Glutamatergic neuron (in vitro differentiated cells): ENCODE measurements at regions not wholly inside any gene's neighbourhood (a gene's known extent, or its start where the extent isn't known, plus 50 kb on each side); places are given as distances from the start of the nearest gene placed in this dataset.

Source experiments
- DNase-seq: peaks from one replicate; pipeline ENCODE4 v3.0.0; 2022
- H3K27ac Mint-ChIP-seq: one replicate; pipeline ENCODE4 v1.8.0; 2020; ENCODE audit warnings: mild to moderate bottlenecking, mixed read lengths, inconsistent platforms; ENCODE audit not compliant: unreplicated experiment
- H3K27me3 Mint-ChIP-seq: one replicate; pipeline ENCODE4 v1.8.0; 2020; ENCODE audit warnings: mild to moderate bottlenecking, moderate library complexity, mixed read lengths, inconsistent platforms; ENCODE audit not compliant: unreplicated experiment
- H3K36me3 Mint-ChIP-seq: one replicate; pipeline ENCODE4 v1.8.0; 2020; ENCODE audit warnings: mild to moderate bottlenecking, mixed read lengths, inconsistent platforms; ENCODE audit not compliant: unreplicated experiment
- H3K4me1 Mint-ChIP-seq: one replicate; pipeline ENCODE4 v1.8.0; 2020; ENCODE audit warnings: mild to moderate bottlenecking, low read depth, mixed read lengths, inconsistent platforms; ENCODE audit not compliant: unreplicated experiment
- H3K4me3 Mint-ChIP-seq: one replicate; pipeline ENCODE4 v1.8.0; 2020; ENCODE audit warnings: mild to moderate bottlenecking, mixed read lengths, inconsistent platforms; ENCODE audit not compliant: unreplicated experiment
- H3K9me3 Mint-ChIP-seq: one replicate; pipeline ENCODE4 v1.8.0; 2020; ENCODE audit warnings: mild to moderate bottlenecking, moderate library complexity, mixed read lengths, inconsistent platforms; ENCODE audit not compliant: unreplicated experiment
- CTCF ChIP-seq: fragments of 200-600 bp; sonication (generic); IDR thresholded peaks from one replicate; pipeline ENCODE4 v1.5.0; 2021; ENCODE audit not compliant: partially characterized antibody, unreplicated experiment

DNA sequence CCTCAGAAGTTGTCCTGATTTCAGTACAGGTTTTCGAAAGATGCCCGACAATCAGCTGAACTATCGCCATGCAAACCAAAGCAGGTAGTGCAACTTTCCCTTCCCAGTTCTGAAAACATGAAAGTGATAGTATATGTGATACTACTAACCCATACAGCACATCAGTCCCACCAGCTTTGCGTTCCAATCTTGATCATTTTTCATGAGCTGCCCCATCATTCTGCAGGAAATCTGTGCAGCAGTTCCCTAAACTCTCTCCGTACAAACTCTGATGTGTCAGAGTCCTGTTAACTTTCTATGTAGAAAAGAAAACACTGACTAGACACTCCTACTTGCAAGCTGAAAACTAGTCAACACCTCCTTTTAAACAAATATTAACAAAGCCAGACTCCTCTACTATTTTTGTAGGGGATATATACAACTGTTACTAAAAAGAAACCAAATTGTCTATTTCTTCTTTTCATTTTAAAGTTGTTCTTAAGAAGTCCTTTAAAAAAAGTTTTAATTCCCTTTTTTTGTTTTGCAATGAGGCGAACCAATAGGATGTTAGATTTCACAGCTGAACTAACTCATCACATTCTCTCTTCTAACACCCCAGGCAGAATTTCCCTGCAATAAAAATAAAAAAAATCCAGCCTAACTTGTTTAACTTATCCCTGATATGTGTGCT is 99.6 kb upstream of the DST start:
- Mint-ChIP-seq H3K27ac (no peak overlapping the region), H3K4me3 (no peak overlapping the region), H3K9me3 (peaks cover 4% of the 10 kb centered on the region), H3K27me3 (peaks cover 4% of the 10 kb centered on the region), H3K4me1 (peaks cover 41% of the 10 kb centered on the region), H3K36me3 (no peaks in the 10 kb centered on the region)
- DNase-seq, result no peak
- TF ChIP-seq CTCF, result no peak

DNA sequence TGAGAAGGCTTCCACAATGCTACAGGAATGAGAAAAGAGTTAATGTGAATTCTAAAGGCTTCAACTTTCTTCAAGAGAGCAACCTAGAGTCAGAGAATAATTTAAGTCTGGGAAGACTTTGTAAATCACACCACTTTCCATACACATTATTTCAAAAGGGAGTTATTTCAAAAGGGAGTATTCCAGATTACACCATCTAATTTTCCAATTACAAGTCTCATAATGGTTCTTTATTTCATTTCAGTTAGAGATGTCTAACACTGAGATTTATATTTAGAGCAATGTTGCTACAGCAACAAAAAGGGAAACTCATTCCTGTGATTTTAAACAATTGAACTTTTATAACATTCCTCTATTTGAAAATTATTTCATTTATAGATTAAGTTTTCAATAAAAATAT is 98.8 kb upstream of the DST start:
- Mint-ChIP-seq H3K36me3 (no peaks in the 10 kb centered on the region), H3K27ac (no peak overlapping the region), H3K4me3 (no peak overlapping the region), H3K4me1 (peaks cover 37% of the 10 kb centered on the region), H3K9me3 (peaks cover 4% of the 10 kb centered on the region), H3K27me3 (peaks cover 6% of the 10 kb centered on the region)
- TF ChIP-seq CTCF, result no peak
- DNase-seq, result no peak

DNA sequence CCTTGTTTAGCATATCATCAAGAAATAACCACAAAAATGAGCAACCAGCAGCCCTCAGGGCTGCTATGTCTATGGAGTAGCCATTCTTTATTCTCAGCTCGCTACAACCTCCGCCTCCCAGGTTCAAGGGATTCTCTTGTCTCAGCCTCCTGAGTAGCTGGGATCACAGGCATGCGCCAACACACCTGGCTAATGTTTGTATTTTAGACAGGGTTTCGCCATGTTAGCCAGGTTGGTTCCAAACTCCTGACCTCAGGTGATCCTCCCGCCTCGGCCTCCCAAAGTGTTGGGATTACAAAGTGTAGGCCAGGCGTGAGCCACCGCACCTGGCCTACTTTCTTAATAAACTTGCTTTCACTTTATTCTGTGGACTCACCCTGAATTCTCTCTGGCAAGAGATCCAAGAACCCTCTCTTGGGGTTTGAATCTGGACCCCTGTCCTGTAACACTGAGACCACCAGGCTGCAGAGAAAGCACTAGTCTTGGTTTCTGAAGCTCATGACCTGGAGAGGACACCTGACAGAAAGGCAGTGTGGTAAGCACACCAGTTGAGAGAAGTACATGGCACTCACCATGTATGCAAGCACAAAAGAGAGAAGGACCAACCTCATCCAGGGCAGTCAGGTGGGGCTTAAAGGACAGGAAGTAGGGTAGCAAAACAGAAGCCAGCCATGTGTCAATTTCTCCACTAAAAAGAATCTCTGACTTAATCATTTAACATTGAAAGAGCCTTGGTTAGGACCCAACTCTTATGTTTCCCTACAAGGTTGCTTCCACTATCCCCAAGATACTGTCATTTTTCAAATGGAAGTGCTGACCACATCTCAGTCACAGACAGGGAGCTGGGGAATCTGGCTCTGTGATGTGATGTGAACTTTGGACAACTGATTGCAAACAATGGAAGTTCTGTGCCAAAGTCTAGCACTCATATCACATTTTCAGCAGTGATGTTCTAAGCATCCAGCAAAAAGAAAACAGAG is 97.4 kb upstream of the DST start:
- no peaks in the 10 kb centered on the region for H3K36me3 Mint-ChIP-seq
- H3K4me1 Mint-ChIP-seq, result peaks cover 34% of the 10 kb centered on the region
- TF ChIP-seq CTCF, result no peak
- no peak overlapping the region for H3K4me3 Mint-ChIP-seq
- DNase-seq, result no peak
- no peak overlapping the region for H3K27ac Mint-ChIP-seq
- peaks cover 7% of the 10 kb centered on the region for H3K27me3 Mint-ChIP-seq
- H3K9me3 Mint-ChIP-seq, result peaks cover 6% of the 10 kb centered on the region

DNA sequence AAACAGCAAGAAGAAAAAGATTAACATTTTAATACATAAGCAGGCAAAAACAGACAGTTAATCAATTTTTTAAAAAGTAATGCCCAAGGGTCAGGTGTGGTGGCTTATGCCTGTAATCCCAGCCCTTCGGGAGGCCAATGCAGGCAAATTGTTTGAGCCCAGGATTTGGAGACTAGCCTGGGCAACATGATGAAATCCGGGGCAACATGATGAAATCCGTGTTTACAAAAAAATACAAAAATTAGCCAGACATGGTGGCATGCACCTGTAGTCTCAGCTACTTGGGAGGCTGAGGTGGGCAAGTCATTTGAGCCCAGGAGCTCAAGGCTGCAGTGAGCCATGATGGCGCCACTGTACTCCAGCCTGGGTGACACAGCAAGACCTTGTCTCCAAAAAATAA is 94.1 kb upstream of the DST start:
- DNase-seq, result no peak
- Mint-ChIP-seq H3K9me3 (peaks cover 2% of the 10 kb centered on the region), H3K4me1 (peaks cover 21% of the 10 kb centered on the region), H3K4me3 (no peak overlapping the region), H3K36me3 (no peaks in the 10 kb centered on the region), H3K27me3 (peaks cover 6% of the 10 kb centered on the region), H3K27ac (peak overlapping the region; percentile 63)
- no peak for TF ChIP-seq CTCF

DNA sequence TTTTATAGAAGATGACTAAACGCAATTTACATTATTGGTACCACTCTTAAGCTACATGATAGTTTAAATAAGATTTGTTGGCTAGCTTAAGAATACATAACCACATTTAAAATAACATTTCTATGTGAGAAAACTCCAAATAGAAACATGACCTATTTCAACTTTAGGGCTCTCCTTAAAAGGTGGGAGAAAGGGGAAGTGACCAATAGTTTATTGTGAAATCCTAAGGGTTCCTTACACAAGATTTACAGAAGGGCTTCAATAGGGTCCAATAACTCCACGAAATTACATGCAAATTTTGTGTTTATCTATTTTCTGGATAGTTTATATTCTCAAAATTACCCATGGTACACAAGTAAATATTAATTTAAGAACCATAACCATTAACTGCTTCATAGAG is 91.6 kb upstream of the DST start:
- peaks cover 6% of the 10 kb centered on the region for H3K9me3 Mint-ChIP-seq
- no peaks in the 10 kb centered on the region for H3K36me3 Mint-ChIP-seq
- peaks cover 21% of the 10 kb centered on the region for H3K4me1 Mint-ChIP-seq
- peaks cover 6% of the 10 kb centered on the region for H3K27me3 Mint-ChIP-seq
- no peak for TF ChIP-seq CTCF
- no peak for DNase-seq
- H3K27ac Mint-ChIP-seq, result no peak overlapping the region
- H3K4me3 Mint-ChIP-seq, result no peak overlapping the region
